ENCODE measurements at regions not wholly inside any gene's neighbourhood (a gene's known extent, or its start where the extent isn't known, plus 50 kb on each side); places are given as distances from the start of the nearest gene placed in this dataset.
"Not testable (repeated sequence)": the region's sequence is repeated elsewhere in the genome, so short reads cannot be mapped to it uniquely, and the experiment has no call there.

DNA sequence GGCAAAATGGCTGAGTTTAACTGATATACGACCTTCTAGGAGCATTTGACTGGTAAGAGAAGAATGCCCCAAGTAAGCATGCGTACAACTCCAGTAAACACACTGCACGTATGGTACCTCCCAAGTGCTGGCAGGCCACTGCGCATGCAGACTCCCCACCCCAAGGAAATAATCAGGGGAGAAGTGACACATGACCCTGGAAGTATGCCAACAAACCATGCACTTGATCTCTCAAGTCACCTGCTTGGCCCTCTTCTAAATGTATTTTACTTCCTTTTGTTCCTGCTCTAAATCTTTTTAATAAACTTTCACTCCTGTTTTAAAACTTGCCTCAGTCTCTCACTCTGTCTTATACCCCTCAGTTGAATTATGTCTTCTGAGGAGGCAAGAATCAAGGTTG lies 129.8 kb upstream of the COL5A2 start:
- no peak for DNase-seq (ENCODE audit: low spot score)

DNA sequence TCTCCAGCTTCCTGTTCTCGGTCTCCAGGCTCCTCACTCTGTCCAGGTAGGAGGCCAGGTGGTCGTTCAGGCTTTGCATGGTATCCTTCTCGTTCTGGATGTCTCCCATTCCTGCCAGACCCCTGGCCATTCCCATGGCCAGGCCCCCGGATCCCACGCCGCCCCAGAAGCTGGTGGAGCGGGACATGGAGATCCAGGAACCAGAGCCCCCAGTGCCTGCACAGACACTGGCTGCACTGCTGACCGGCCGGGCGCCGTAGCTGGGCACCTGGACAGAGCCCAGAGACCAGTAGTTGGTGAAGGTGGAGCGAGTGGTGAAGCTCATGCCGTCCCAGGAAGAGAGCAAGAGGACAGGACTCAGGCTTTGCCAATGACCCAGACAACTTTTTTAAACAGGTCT lies 129.1 kb upstream of the WDR75 start:
- DNase-seq (ENCODE audit: low spot score), result no peak

DNA sequence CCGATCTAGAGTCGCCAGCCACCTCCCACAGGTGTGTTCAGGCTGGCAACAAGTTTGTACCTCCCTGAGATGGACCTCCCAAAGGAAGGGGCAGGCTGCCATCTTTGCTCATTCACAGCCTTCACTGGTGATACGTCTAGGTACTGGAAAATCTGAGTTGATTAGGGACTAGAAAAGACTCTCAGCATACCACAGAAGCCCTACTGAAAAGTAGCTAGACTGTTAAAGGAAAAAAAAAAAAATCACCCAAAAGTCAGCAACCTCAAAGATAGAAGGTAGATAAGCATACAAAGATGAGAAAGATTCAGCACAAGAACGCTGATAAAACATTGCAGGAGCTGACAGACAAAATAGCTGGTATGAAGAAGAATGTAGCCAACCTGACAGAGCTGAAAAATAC lies 128.6 kb upstream of the WDR75 start:
- DNase-seq (ENCODE audit: low spot score), result no peak

DNA sequence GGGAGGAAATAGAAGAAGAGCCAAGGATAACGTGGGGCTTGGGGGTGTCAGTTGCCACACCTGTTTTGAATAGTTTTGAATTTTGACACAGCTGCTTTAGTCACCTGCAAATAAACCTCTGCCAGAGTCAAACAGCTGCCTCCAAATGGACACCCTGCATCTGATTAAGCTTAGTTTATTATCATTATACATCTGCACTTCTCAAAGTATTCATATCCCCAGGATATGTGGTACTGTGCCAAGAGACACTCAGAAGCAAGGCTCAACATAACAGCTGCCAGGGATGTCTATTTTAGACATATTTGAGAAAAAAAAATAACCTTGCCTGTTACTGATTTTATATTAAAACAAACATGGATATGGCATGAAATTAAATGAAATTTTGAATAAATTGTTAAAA lies 122.5 kb upstream of the WDR75 start:
- DNase-seq (ENCODE audit: low spot score), result no peak

DNA sequence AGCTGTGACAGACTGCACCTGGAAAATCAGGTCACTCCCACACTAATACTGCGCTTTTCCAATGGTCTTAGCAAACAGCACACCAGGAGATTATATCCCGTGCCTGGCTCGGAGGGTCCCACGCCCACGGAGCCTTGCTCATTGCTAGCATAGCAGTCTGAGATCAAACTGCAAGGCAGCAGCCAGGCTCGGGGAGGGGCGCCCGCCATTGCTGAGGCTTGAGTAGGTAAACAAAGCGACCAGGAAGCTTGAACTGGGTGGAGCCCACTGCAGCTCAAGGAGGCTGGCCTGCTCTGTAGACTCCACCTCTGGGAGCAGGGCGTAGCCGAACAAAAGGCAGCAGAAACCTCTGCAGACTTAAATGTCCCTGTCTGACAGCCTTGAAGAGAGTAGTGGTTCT lies 121.8 kb upstream of the WDR75 start:
- not testable (repeated sequence) for DNase-seq (ENCODE audit: low spot score)

DNA sequence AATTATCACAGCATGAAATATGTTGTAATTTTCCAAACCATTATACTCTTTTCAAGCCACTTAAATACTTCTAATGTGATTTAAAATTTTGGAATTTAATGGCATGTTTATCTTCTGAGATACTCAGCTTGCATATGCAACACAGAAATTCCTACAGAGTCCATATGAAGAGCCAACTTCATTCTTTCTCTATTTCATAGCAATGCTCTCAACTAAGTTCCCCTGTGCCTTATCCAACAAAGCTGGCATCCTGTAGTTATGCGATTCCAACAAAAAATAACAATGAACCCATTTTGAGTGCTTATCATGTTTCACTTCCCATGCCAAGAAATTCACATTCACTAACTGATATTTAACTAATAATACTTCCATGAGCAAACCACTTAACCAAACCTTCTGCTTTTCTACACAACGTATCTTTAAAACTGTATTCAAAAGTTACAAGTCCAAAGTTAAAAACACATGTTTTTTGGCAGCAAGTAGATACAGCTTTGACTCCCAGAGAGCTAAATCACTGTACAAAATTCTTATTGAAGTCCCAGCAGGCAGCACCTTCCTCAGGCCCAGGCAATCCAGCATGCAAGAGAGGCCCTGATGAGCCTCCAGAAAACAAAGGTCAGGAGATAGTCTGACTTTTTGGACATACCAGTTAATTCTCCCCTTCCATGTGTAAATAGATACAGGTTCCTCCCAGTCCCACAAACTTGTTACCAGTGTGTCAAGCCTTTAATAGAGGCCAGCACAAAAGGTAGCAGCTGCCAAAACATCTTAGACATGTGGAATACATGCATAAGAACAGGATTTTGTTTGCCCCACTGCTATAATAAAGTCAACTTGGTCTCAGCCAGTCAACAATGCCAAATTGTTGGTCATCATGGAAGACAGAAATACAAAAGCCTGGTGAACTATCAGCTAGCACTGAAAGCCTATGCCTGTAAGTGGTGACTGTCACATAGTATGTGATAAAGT lies 113.1 kb upstream of the WDR75 start:
- DNase-seq (ENCODE audit: low spot score), result no peak

DNA sequence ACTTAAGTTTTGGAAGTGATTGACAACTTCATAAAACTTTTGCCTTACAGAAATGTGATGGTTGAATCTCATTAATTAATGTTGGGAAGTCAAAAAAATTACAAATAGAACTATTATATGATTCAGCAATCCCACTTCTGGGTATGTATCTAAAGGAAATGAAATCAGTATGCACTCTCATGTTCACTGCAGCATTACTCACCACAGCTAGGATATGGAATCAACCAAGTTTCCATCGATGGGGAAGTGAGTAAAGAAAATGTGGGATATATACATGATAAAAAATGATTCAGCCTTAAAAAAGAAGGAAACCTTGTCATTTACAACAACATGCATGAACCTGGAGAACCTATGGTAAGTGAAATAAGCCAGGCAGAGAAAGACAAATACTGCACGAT lies 112.4 kb upstream of the WDR75 start:
- DNase-seq (ENCODE audit: low spot score), result no peak

DNA sequence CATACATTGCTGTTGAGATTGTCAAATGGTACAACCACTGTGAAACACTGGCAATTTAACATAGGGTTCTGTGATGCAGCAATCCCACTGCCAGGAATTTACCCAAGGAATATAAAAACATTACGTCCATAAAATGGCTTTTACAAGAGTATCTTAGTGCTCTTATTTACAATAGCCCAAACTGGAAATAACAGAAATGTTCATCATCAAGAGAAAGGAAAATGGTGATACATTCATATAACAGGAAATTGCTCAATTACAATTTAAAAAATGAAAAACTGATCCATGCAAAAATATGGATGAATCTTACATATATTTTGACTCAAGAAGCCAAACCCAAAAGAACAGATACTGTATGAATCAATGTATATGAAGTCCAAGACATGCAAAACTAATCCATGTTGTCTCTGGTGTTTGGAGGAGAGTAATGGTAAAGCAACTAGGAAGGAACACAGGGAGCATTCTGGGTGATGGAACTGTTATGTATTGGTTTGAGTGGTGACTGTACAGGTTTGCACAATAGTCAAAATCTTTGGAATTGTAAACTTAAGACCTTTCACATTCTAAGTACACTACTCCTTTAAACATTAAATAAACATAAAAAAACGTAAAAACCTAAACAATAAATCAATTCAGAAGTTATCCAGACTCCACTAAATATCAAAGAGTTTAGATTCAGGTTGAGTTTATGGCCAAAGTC lies 104.8 kb upstream of the WDR75 start:
- DNase-seq (ENCODE audit: low spot score), result no peak

DNA sequence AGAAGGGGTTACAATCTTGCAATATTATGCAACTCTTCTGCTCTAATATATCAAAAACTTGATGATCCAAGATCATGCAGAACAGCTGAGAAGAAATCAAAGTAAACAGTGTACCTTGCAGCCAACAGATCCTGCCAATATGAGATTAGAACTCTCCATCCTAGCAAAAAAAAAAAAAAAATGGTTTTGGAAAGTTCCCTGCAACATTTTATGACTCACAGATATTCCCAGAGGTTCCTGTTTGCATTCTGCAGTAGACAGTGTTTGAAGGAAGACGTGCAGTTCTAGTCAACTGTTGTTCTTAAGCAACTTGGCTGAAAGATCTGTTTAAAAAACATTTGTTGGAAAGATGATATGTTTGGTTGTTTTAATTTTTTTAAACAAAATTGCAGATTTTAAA lies 103.6 kb upstream of the WDR75 start:
- DNase-seq (ENCODE audit: low spot score), result no peak

DNA sequence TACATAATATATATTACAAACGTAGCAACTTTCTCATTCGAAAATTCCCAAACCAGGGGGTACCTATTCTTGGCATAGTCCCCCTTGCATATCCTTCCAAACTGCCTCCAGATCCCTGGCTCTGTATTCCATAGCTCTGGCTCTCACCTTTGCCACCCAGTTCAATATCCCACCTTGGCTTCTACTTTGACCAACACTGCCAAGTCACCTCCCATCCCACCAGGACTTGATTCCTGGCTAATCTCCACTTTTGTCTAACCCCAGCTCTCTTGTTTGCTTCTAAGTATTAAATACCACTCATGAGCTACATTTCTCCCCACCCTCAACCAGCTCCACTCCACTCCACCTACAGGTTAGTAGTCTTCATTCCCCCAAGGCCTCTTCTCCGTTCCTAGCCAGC lies 103.2 kb upstream of the WDR75 start:
- no peak for DNase-seq (ENCODE audit: low spot score)

DNA sequence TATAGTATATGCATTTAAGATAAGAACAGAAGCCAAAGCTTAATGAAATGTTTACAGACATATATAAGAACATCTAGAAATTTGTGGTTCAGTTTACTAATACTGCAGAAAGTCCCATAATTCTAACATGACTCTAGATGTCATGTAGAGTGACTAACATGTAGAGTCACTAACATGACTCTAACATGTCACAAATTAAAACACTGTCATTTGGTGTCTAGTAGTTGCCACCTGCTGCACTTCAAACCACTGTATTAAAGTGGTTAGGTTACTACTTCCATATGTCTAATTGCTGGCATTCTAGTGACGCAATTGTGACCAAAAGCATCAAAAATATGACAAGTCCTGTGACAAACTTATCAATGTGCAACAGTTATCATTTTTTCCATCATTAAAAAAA lies 100.2 kb upstream of the WDR75 start:
- DNase-seq (ENCODE audit: low spot score), result no peak

DNA sequence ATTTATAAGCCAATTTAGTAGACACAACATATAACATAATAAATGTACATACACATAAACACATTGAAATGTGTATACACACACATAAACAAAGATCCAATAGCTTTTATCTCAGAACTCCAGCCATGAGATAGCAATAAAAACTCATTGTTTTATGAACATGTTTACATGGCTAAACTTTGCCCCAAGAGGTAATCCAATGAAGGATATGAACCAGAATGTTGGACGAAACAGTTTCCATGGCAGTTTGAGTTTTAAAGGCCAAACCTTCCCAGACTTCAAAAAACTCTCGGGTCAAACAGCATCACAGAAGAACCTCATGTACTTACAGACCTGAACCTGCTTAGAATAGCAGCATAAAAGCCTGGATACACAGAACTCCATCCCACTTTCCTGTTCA lies 97.2 kb upstream of the WDR75 start:
- no peak for DNase-seq (ENCODE audit: low spot score)

DNA sequence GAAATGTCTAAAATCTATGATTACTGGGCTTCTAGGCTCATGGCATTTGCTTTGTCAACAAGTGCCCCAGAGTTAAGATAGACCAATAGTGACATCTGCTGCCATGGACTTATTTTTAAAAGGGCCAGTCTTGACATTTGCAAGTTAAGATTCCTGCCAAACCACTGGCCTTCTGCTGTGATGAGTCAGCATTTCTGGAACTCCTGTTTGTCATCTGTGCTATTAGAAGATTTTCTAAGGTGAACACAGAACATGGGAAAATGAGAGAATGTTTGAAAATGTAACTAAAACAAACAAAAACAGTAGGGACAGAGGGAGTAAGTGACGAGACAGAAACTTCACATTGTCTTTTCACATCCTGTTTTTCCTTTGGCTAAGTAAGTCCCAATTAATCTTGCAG lies 93.7 kb upstream of the WDR75 start:
- DNase-seq (ENCODE audit: low spot score), result peak; percentile 93

DNA sequence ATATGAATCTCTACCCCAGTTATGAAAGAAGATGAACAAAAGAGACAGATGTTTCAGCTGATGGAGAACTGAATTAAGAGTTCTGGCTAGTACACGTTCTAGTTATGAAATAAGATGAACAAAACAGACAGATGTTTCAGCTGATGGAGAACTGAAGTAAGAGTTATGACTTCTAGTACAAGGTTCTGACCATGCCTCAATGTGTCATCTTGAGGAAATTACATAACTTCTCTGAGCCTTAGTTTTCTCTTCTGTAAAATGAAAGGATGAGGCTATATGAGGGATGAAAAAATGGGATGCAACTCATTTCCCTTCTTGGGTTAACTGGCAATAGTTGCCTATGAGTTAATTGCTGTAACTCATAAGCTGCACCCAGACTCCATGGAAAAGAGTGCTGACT lies 92.9 kb upstream of the WDR75 start:
- DNase-seq (ENCODE audit: low spot score), result peak; percentile 16

DNA sequence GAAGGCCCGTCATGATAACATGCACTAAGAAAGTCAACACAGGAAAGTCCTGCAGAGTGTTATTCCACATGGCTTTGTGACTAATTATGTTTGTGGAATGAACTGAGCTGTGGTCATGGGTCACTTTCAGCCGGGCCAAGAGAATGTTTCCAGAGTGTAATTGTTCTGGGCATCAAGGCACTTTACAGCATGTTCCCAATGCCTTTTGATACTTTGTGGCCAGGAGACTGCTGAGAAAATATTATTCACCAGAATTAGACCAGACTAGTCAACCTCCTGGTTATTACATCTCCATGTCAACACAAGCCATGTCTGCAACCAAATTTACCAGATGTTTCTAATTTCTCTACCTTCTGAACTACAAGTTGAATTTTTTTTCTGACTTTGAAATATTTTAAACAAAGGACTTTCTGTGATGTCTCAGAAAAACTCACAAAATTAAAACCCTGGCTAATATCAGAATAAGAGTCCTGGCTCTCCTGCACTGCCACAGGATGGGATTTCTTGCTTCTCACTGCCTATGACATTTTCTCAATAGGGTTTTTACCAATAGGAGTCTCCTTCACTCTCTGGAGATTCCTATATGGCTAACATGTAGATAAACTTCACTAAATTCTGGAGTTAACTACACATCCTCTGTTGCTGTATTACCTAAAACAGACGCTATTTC lies 90.6 kb upstream of the WDR75 start:
- peak; percentile 65 for DNase-seq (ENCODE audit: low spot score)

DNA sequence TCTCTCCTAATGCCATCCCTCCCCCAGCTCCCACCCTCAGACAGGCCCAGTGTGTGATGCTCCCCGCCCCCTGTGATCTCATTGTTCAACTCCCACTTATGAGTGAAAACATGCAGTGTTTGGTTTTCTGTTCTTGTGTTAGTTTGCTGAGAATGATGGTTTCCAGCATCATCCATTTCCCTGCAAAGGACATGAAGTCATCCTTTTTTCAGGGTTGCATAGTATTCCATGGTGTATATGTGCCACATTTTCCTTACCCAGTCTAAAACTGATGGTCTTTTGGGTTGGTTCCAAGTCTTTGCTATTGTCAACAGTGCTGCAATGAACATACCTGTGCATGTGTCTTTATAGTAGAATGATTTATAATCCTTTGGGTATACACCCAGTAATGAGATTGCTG lies 89.3 kb upstream of the WDR75 start:
- DNase-seq (ENCODE audit: low spot score), result not testable (repeated sequence)

DNA sequence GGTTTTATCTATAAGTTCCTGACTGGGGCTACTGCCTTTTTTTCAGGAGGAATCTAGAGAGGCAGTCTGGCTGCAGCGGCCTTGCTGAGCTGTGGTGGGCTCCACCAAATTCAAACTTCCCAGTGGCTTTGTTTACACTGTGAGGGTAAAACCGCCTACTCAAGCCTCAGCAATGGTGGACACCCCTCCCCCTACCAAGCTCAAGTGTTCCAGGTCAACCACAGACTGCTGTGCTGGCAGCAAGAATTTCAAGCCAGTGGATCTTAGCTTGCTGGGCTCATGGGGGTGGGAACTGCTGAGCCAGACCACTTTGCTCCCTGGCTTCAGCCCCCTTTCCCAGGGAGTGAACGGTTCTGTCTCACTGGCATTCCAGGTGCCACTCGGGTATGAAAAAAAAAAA lies 83.9 kb upstream of the WDR75 start:
- DNase-seq (ENCODE audit: low spot score), result not testable (repeated sequence)

DNA sequence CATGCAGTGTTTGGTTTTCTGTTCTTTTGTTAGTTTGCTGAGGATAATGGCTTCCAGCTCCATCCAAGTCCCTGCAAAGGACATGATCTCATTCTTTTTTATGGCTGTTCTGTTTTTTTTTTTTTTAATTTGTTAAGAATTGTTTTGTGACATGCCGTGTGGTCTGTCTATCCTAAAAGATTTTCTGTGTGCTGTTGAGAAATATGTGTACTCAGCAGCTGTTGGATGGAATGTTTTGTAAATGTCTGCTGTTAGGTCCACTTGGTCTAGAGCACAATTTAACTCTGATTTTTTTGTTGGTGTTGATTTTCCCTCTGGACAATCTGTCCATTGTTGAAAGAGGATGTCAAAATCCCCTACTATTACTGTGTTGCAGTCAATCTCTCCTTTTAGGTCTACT lies 80.4 kb upstream of the WDR75 start:
- no peak for DNase-seq (ENCODE audit: low spot score)

DNA sequence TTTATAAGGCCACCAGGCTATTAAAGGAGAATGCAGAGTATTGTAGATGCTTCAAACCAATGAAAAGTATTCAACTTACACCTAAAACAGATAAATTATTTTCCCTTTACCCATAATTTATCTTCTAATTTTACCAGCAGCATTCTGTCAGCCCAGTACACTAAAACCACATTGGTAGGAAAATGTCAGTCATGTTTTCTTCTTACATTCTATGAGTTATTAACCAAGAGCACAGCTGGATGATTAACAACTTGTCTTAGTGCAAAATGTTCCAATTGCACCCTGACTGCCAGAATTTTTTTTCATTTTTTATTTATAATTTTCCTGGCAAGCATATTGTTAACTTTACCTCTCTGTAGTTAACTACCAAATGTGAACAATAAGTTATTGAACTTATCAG lies 79.0 kb upstream of the WDR75 start:
- no peak for DNase-seq (ENCODE audit: low spot score)

DNA sequence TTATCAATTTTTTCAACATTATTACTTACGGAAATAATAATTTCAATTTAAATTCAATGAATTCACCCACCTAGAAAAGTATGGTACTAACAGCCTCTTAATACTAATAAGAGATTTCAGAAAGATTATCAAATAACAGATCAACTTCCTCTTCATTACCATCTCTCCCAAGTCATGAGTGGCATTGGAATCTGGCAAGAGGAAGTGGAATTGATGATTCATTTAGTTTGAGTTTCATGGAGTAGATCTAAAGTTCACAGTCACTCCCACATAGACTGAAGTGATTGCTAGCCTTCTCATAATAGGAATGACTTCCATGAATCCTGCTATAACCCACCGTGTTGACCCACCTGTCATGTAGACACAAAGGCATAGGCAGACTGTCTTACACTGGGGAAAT lies 77.7 kb upstream of the WDR75 start:
- DNase-seq (ENCODE audit: low spot score), result peak; percentile 69

DNA sequence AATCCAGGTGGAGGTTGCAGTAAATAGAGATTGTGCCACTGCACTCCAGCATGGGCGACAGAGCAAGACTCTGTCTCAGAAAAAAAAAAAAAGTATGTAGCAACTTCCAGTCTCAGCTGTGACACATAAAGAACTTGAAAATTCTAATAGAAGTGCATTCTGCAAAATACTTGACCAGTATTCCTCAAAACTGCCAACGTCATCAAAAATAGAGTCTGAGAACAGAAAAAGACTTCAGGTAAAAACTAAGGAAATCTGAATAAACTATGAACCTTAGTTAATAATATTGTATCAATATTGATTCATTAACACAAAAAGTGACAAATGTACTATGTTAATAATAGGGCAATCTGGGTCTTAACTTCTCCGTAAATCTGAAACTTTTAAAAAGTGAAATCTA lies 76.7 kb upstream of the WDR75 start:
- no peak for DNase-seq (ENCODE audit: low spot score)

DNA sequence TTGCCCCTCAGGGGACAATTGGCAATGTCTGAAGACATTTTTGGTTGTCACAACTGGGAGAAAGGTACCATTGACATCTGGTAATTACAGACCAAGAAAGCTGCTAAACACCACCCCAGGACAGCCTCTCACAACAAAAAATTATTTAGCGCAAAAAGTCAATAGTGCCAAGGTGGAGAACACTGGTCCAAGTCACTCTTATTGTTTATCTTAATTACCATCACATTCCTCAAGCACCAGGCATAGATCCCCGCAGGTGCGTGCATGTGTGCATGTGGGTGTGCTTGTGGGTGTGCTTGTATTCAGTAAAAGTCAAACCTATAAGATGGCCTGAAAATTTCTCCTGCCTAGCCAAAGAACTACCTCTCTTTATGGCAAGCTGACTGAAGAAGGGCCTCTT lies 74.9 kb upstream of the WDR75 start:
- no peak for DNase-seq (ENCODE audit: low spot score)

DNA sequence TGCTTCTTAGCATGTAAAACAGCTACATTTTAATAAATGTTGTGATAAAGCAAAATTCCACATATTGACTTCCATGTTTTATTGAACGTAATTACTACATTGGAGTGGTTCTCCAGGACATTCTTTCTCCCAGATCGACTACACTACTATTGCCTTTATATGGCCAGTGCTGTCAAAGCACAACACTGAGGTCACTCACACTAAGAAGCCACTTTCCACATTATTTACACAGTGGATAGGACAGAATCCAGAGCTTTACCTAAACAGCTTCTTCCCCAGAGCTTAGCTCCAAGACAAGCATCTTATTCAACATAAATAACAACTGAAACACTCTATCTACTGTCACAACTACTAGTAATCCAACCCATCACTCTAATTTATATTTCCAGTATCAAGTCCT lies 73.9 kb upstream of the WDR75 start:
- DNase-seq (ENCODE audit: low spot score), result no peak
